BE2C (cell line): ENCODE measurements at regions not wholly inside any gene's neighbourhood (a gene's known extent, or its start where the extent isn't known, plus 50 kb on each side); places are given as distances from the start of the nearest gene placed in this dataset.

Experiments
- DNase-seq: peaks from one replicate; pipeline ENCODE4 v3.0.0-alpha.2; 2020
- H3K27me3 ChIP-seq: fragments of 250-450 bp; sonication (Bioruptor Pico); 2 replicates; pipeline ENCODE4 v1.5.1; 2020; ENCODE audit warnings: mild to moderate bottlenecking
- H3K36me3 ChIP-seq: fragments of 250-450 bp; sonication (Bioruptor Pico); 2 replicates; pipeline ENCODE4 v1.5.1; 2020; ENCODE audit warnings: mild to moderate bottlenecking
- H3K4me1 ChIP-seq: fragments of 250-450 bp; sonication (Bioruptor Pico); 2 replicates; pipeline ENCODE4 v1.5.1; 2020
- H3K4me3 ChIP-seq: 2 replicates; pipeline ENCODE4 v1.5.1; 2011; ENCODE audit warnings: low read depth, low read length
- H3K9me3 ChIP-seq: fragments of 250-450 bp; sonication (Bioruptor Pico); 2 replicates; pipeline ENCODE4 v1.5.1; 2020
- TF ChIP-seq, protein P1 (sequence below): IDR thresholded peaks from 2 replicates; pipeline ENCODE4 v1.5.1; 2012; ENCODE audit warnings: mild to moderate bottlenecking, low read depth, low read length

DNA sequence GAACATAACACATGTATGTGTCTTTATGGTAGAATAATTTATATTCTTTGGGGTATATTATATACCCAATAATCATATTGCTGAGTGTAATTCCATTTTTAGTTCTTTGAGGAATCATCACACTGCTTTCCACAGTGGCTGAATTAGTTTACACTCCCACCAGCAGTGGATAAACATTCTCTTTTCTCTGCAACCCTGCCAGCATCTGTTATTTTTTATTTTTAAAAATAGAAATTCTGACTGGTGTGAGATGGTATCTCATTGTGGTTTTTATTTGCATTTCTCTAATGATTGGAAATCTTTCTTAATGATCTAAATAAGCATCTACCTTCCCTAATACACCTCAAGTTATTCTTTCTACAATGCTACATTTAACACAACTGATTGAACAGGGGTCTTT is 346.2 kb upstream of the LYPLAL1 start:
- no peak for DNase-seq
- no peaks in the 10 kb centered on the region for H3K4me1 ChIP-seq
- H3K9me3 ChIP-seq = no peaks in the 10 kb centered on the region
- TF ChIP-seq, protein P1, sequence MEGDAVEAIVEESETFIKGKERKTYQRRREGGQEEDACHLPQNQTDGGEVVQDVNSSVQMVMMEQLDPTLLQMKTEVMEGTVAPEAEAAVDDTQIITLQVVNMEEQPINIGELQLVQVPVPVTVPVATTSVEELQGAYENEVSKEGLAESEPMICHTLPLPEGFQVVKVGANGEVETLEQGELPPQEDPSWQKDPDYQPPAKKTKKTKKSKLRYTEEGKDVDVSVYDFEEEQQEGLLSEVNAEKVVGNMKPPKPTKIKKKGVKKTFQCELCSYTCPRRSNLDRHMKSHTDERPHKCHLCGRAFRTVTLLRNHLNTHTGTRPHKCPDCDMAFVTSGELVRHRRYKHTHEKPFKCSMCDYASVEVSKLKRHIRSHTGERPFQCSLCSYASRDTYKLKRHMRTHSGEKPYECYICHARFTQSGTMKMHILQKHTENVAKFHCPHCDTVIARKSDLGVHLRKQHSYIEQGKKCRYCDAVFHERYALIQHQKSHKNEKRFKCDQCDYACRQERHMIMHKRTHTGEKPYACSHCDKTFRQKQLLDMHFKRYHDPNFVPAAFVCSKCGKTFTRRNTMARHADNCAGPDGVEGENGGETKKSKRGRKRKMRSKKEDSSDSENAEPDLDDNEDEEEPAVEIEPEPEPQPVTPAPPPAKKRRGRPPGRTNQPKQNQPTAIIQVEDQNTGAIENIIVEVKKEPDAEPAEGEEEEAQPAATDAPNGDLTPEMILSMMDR = no peak
- H3K27me3 ChIP-seq = no peaks in the 10 kb centered on the region
- H3K4me3 ChIP-seq = no peak overlapping the region
- H3K36me3 ChIP-seq = no peaks in the 10 kb centered on the region

DNA sequence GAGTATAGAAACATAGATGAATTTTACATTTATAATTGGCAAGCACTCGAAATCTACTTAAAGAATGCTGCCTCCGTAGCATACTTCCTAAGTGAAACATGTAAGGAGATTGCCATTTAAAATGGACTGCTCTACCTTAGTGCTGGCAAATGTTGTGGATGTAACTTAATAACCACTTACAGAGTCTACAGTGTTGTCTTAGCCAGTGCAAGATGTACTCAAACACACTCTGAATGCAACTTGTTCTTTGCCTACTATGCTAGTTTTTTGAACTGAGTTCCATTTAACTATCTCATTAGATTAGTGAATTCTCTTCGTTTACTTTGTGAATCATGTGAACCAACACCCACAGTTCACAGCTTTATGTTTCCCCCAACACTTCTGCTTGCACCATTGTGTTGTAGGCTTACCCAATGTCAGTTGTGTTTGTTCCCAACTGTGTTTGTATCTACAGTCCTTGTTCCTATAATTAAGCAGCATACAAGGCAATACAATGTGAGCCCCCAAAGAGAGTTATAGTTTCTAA is 345.5 kb upstream of the LYPLAL1 start:
- TF ChIP-seq, protein P1 = no peak
- Histone ChIP-seq H3K4me3 (no peak overlapping the region), H3K4me1 (no peaks in the 10 kb centered on the region), H3K27me3 (no peaks in the 10 kb centered on the region), H3K9me3 (no peaks in the 10 kb centered on the region), H3K36me3 (no peaks in the 10 kb centered on the region)
- DNase-seq = no peak

DNA sequence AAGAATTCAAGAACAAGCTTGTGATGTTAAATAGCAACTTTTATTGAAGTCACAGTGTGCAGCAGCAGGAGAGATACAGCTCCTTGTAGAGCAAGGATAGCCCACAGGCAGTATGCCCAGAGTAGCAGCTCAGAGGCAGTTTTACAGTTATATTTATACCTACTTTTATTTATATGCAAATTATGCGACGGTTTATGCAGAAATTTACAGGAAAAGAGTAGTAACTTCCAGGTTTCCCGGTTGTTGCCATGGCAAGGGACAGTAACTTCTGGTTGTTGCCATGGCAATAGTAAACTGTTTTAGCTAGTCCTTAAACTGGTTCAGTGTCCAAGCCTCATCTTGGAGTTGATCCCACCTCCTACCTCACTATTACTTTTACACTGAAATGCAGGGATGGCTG is 344.6 kb upstream of the LYPLAL1 start:
- H3K4me1 ChIP-seq = no peaks in the 10 kb centered on the region
- H3K4me3 ChIP-seq = no peak overlapping the region
- TF ChIP-seq, protein P1 = no peak
- no peaks in the 10 kb centered on the region for H3K9me3 ChIP-seq
- no peaks in the 10 kb centered on the region for H3K36me3 ChIP-seq
- no peak for DNase-seq
- H3K27me3 ChIP-seq = no peaks in the 10 kb centered on the region

DNA sequence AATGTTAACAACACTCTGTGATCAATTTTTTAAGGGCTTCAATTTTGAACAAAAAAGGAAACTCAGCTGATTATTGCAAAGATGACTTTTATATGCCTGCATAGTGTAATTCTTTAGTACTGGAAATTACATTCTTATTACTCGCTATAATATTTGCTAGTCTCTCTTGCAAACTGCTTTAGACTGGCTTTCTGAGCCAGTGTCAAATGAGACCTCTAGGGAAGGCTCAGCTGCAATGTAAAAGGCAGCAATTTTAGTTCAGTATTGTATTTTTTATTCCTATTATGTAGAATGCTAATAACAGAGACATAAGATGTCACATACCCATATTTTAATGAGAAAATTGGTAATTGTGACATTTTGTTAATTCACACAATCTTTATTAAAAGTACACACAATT is 338.1 kb upstream of the LYPLAL1 start:
- DNase-seq = no peak
- Histone ChIP-seq H3K9me3 (no peaks in the 10 kb centered on the region), H3K4me1 (no peaks in the 10 kb centered on the region), H3K27me3 (no peaks in the 10 kb centered on the region), H3K36me3 (no peaks in the 10 kb centered on the region), H3K4me3 (no peak overlapping the region)
- TF ChIP-seq, protein P1 = no peak

DNA sequence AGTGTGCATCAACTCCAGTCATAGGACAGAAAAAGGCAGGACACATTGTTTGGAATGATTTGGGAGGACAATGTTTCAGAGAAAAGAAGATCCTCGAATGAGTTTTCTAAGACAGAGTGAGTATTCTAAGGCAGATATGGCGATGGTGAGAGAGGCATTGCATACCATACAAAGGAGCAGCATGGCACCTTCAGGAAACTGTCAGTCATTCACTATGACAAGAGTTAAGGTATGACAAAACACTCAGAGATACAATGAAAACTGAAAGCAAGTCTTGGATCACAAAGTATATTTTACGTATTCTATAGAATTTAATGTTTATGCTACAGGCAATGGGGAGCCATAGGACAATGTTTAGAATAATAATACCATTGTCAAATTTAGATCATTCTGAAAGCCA is 337.4 kb upstream of the LYPLAL1 start:
- no peak for DNase-seq
- Histone ChIP-seq H3K27me3 (no peaks in the 10 kb centered on the region), H3K4me1 (no peaks in the 10 kb centered on the region), H3K9me3 (no peaks in the 10 kb centered on the region), H3K36me3 (no peaks in the 10 kb centered on the region), H3K4me3 (no peak overlapping the region)
- TF ChIP-seq, protein P1 = no peak

DNA sequence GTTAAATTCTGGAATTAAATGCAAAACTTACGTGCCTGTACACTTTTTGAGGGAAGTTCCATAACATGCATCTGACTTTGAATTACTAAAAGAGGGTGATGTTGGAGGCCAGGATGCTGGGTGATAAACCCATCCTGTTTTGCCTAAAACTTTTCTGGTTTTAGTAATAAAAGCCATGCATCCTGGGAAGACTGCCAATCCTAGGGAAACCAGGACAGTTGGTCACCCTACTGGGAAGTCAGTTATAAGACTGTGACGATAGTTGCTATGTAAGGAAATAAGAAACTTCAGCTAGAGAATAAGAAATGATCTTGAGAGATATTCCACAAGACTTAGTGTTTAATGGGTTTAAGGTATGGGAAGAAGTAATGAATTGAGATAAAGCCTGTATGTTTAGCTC is 336.6 kb upstream of the LYPLAL1 start:
- Histone ChIP-seq H3K9me3 (no peaks in the 10 kb centered on the region), H3K4me1 (no peaks in the 10 kb centered on the region), H3K36me3 (no peaks in the 10 kb centered on the region), H3K27me3 (no peaks in the 10 kb centered on the region), H3K4me3 (no peak overlapping the region)
- TF ChIP-seq, protein P1 = no peak
- DNase-seq = no peak
